ENCODE measurements at regions not wholly inside any gene's neighbourhood (a gene's known extent, or its start where the extent isn't known, plus 50 kb on each side); places are given as distances from the start of the nearest gene placed in this dataset.

DNA sequence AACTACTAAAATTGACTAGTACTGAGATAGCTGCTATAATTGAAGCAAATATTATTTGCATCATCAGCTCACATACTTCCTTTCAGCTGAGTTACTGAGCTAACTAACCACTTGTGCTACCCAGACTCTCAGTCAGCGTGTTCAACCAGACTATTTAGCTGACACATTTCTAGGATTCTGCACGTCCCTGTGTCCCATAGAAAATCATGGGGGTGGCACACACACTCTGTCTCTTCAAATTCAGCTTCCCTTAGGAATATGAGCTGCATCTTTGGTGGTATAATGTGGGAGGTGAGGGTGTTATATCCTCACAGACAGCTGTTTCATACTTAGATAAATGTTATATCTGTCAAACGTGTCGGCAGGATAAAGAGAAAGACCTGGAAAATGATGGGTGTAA is 424.0 kb downstream of the CDH2 start:
- no peak overlapping the region for H3K4me2 ChIP-seq (ENCODE audit: low read depth, low read length)
- H3K14ac ChIP-seq (replicated peaks; ENCODE audit: low read depth, low read length): no peak overlapping the region
- no peaks in the 10 kb centered on the region for H3K36me3 ChIP-seq (ENCODE audit: control insufficient read depth, insufficient read depth, low read length)
- CTCF ChIA-PET: no interaction called here
- no peaks in the 10 kb centered on the region for H3K9me1 ChIP-seq (ENCODE audit: insufficient read depth, low read length)
- dilution Hi-C loops (cut with HindIII; ENCODE audit: low sequenced_read_pairs, unreplicated experiment) (no loop called here), in situ Hi-C loops (cut with MboI; ENCODE audit: low sequenced_read_pairs) (no loop called here), intact Hi-C loops (cut with micrococcal nuclease) (no loop called here)
- H4K20me1 ChIP-seq (ENCODE audit: insufficient read depth, low read length): no peaks in the 10 kb centered on the region
- H3K4ac ChIP-seq (ENCODE audit: low read depth, low read length): no peak overlapping the region
- DNase-seq (no peak), ATAC-seq (ENCODE audit: low read depth) (no peak)
- H3K23ac ChIP-seq (ENCODE audit: low read depth, low read length): no peak overlapping the region
- no peak overlapping the region for H3K27ac ChIP-seq (ENCODE audit: insufficient read depth, low read length)
- no peak overlapping the region for H3K56ac ChIP-seq (ENCODE audit: extremely low read depth, insufficient read depth, low read length)
- no peak overlapping the region for H2BK5ac ChIP-seq (ENCODE audit: low read depth, low read length, poor library complexity, severe bottlenecking)
- no peaks in the 10 kb centered on the region for H3K27me3 ChIP-seq (ENCODE audit: control insufficient read depth, insufficient read depth, low read length)
- no TSS peak for BruUV-seq (replicated peaks)
- no peak overlapping the region for H2BK20ac ChIP-seq (ENCODE audit: low read depth, low read length)
- H3K9me3 ChIP-seq (ENCODE audit: control insufficient read depth, insufficient read depth, low read length): no peaks in the 10 kb centered on the region
- H2AFZ ChIP-seq (replicated peaks; ENCODE audit: low read length, poor library complexity): no peak overlapping the region
- no peak overlapping the region for H4K5ac ChIP-seq (ENCODE audit: low read depth, low read length)
- H2BK15ac ChIP-seq (ENCODE audit: low read depth, low read length): no peak overlapping the region
- no peaks in the 10 kb centered on the region for H3K4me1 ChIP-seq (ENCODE audit: control insufficient read depth, insufficient read depth, low read length)
- no peak overlapping the region for H4K8ac ChIP-seq (ENCODE audit: low read depth in 2 of 2, low read length in 2 of 2)
- no peak overlapping the region for H4K91ac ChIP-seq (ENCODE audit: insufficient read depth, low read depth, low read length)
- no CpG with 5 or more reads among the region's 4 CpGs for WGBS, 2 experiments (ENCODE audit: extremely low coverage in 2 of 2, insufficient read length in 1 of 2)
- H3K4me3 ChIP-seq (ENCODE audit: insufficient read depth, low read depth, low read length): no peak overlapping the region
- H2BK120ac ChIP-seq (ENCODE audit: low read depth, low read length): no peak overlapping the region
- H2AK5ac ChIP-seq (ENCODE audit: low read depth, low read length): no peak overlapping the region
- no peak overlapping the region for H3K18ac ChIP-seq (ENCODE audit: low read depth, low read length)
- H3K9ac ChIP-seq (ENCODE audit: low read depth, low read length): no peak overlapping the region
- H2AK9ac ChIP-seq (replicated peaks; ENCODE audit: low read depth, low read length, poor library complexity): no peak overlapping the region
- H3K79me1 ChIP-seq (ENCODE audit: low read depth in 1 of 2, low read length in 2 of 2): no peaks in the 10 kb centered on the region
- POLR2A ChIA-PET (ENCODE audit: unreplicated experiment): no interaction called here
- TF ChIP-seq POLR2A (IDR thresholded peaks at IDR 0.05; ENCODE audit: low read depth, low read length) (no peak), RAD21 (IDR thresholded peaks at IDR 0.05; ENCODE audit: low read length) (no peak), SMC3 (IDR thresholded peaks at IDR 0.05; ENCODE audit: low read depth, low read length) (no peak), MAZ (IDR thresholded peaks at IDR 0.05; ENCODE audit: borderline replicate concordance, low read depth, low read length) (no peak), NFE2L2 (IDR thresholded peaks at IDR 0.05; ENCODE audit: low read depth, low read length) (no peak), CHD1 (IDR thresholded peaks at IDR 0.05; ENCODE audit: low read depth, low read length) (no peak), RCOR1 (IDR thresholded peaks at IDR 0.05; ENCODE audit: insufficient replicate concordance, low read length) (no peak)
- TF ChIP-seq, protein P1, sequence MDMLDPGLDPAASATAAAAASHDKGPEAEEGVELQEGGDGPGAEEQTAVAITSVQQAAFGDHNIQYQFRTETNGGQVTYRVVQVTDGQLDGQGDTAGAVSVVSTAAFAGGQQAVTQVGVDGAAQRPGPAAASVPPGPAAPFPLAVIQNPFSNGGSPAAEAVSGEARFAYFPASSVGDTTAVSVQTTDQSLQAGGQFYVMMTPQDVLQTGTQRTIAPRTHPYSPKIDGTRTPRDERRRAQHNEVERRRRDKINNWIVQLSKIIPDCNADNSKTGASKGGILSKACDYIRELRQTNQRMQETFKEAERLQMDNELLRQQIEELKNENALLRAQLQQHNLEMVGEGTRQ (IDR thresholded peaks at IDR 0.05; ENCODE audit: low read depth, low read length): no peak
- TF ChIP-seq, protein P2, sequence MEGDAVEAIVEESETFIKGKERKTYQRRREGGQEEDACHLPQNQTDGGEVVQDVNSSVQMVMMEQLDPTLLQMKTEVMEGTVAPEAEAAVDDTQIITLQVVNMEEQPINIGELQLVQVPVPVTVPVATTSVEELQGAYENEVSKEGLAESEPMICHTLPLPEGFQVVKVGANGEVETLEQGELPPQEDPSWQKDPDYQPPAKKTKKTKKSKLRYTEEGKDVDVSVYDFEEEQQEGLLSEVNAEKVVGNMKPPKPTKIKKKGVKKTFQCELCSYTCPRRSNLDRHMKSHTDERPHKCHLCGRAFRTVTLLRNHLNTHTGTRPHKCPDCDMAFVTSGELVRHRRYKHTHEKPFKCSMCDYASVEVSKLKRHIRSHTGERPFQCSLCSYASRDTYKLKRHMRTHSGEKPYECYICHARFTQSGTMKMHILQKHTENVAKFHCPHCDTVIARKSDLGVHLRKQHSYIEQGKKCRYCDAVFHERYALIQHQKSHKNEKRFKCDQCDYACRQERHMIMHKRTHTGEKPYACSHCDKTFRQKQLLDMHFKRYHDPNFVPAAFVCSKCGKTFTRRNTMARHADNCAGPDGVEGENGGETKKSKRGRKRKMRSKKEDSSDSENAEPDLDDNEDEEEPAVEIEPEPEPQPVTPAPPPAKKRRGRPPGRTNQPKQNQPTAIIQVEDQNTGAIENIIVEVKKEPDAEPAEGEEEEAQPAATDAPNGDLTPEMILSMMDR (conservative IDR thresholded peaks at IDR 0.05; ENCODE audit: low read depth, low read length): no peak
- TF ChIP-seq, protein P3, sequence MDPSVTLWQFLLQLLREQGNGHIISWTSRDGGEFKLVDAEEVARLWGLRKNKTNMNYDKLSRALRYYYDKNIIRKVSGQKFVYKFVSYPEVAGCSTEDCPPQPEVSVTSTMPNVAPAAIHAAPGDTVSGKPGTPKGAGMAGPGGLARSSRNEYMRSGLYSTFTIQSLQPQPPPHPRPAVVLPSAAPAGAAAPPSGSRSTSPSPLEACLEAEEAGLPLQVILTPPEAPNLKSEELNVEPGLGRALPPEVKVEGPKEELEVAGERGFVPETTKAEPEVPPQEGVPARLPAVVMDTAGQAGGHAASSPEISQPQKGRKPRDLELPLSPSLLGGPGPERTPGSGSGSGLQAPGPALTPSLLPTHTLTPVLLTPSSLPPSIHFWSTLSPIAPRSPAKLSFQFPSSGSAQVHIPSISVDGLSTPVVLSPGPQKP (IDR thresholded peaks at IDR 0.05; ENCODE audit: borderline replicate concordance, low read depth, low read length): no peak
